ENCODE measurements at regions not wholly inside any gene's neighbourhood (a gene's known extent, or its start where the extent isn't known, plus 50 kb on each side); places are given as distances from the start of the nearest gene placed in this dataset.

GRCh38 chr20:56689318-56689717, 60.2 kb downstream of the TFAP2C start:
- Histone ChIP-seq H3K4me3 (no peak overlapping the region), H3K36me3 (ENCODE audit: insufficient read depth, low read length) (no peaks in the 10 kb centered on the region), H3K27ac (no peak overlapping the region), H3K9ac (ENCODE audit: insufficient read length) (no peak overlapping the region), H3K9me3 (ENCODE audit: low read depth, low read length) (no peaks in the 10 kb centered on the region)
- DNase-seq (ENCODE audit: low read depth, low spot score), result no peak
- TF ChIP-seq POLR2AphosphoS5 (IDR thresholded peaks at IDR 0.05; ENCODE audit: borderline replicate concordance, low read depth, low read length) (no peak), FOXP2 (optimal IDR thresholded peaks at IDR 0.05; ENCODE audit: control extremely low read depth, extremely low read length, insufficient read depth) (no peak), EZH2 (IDR thresholded peaks at IDR 0.05) (no peak)

DNA sequence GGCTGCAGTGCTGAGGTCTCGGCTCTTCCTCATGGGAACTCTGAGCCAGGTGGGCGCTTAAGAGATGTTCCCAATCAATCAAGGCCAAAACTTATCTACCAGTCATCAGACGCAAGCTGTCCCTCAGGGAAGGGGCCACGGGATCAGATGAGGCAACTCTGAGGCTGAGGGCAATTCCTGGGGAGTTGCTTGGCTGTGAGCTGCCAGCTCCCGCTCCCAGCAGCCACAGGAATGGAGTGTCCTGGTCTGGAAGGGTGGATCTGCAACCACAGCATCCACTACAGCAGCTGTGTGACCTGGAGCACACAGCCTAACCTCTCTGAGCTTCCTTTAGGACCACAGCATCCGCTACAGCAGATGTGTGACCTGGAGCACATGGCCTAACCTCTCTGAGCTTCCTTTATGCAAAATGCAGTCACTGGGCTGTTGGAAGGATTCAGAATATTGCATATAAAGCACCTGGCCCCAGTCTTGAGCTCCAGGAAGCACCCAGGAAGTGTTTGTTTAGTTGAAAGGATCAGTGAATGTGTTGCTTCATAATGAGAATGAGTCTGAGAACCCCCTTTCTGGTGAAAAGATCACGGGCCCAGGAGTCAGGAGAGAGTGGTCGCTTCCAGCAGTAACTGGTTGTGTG, 60.9 kb downstream of the TFAP2C start:
- no peak overlapping the region for H3K4me3 ChIP-seq
- H3K9me3 ChIP-seq (ENCODE audit: low read depth, low read length), result no peaks in the 10 kb centered on the region
- H3K27ac ChIP-seq, result no peak overlapping the region
- TF ChIP-seq POLR2AphosphoS5 (IDR thresholded peaks at IDR 0.05; ENCODE audit: borderline replicate concordance, low read depth, low read length) (no peak), EZH2 (IDR thresholded peaks at IDR 0.05) (no peak), FOXP2 (optimal IDR thresholded peaks at IDR 0.05; ENCODE audit: control extremely low read depth, extremely low read length, insufficient read depth) (no peak)
- no peak for DNase-seq (ENCODE audit: low read depth, low spot score)
- no peaks in the 10 kb centered on the region for H3K36me3 ChIP-seq (ENCODE audit: insufficient read depth, low read length)
- no peak overlapping the region for H3K9ac ChIP-seq (ENCODE audit: insufficient read length)

DNA sequence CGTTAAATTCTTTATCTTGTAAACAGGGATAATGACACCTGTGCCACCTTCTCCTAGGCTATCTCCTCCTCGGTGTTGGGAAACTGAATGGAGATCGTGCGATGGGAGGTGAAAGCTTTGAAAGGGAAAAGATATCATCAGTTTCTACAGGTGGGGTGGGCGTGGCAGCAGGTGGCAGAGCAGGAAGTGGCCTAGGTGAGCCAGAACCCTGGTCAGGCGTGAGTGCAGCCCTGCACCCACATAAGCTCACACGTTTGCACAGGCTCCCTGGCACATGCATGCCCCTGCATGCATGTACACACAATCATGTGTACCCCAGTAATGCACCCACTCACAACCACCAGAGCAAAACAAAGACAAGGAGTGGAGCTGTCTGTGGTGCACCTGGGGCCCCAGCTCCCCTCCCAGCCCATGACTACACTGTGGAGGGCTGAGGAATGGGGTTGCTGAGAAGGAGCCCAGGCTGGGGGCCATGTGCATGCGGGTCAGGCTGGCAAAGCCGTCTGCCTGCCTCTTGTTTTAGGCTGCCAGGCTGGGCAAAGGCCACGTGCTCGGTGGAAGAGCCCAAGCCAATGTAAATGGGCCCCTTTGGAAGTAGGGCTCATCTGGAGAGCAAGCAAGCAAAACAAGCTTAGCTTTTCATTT, 61.5 kb downstream of the TFAP2C start:
- no peak for TF ChIP-seq FOXP2 (optimal IDR thresholded peaks at IDR 0.05; ENCODE audit: control extremely low read depth, extremely low read length, insufficient read depth)
- no peak for TF ChIP-seq EZH2 (IDR thresholded peaks at IDR 0.05)
- no peak for TF ChIP-seq POLR2AphosphoS5 (IDR thresholded peaks at IDR 0.05; ENCODE audit: borderline replicate concordance, low read depth, low read length)
- Histone ChIP-seq H3K9ac (ENCODE audit: insufficient read length) (no peak overlapping the region), H3K36me3 (ENCODE audit: insufficient read depth, low read length) (no peaks in the 10 kb centered on the region), H3K4me3 (no peak overlapping the region), H3K9me3 (ENCODE audit: low read depth, low read length) (no peaks in the 10 kb centered on the region), H3K27ac (no peak overlapping the region)
- no peak for DNase-seq (ENCODE audit: low read depth, low spot score)

GRCh38 chr20:56691325-56691998, 62.4 kb downstream of the TFAP2C start:
- no peaks in the 10 kb centered on the region for H3K36me3 ChIP-seq (ENCODE audit: insufficient read depth, low read length)
- H3K9ac ChIP-seq (ENCODE audit: insufficient read length), result no peak overlapping the region
- H3K4me3 ChIP-seq, result no peak overlapping the region
- no peak overlapping the region for H3K27ac ChIP-seq
- no peak for DNase-seq (ENCODE audit: low read depth, low spot score)
- TF ChIP-seq POLR2AphosphoS5 (IDR thresholded peaks at IDR 0.05; ENCODE audit: borderline replicate concordance, low read depth, low read length) (no peak), EZH2 (IDR thresholded peaks at IDR 0.05) (no peak), FOXP2 (optimal IDR thresholded peaks at IDR 0.05; ENCODE audit: control extremely low read depth, extremely low read length, insufficient read depth) (no peak)
- no peaks in the 10 kb centered on the region for H3K9me3 ChIP-seq (ENCODE audit: low read depth, low read length)

- H3K27ac ChIP-seq, result no peak overlapping the region
- H3K9me3 ChIP-seq (ENCODE audit: low read depth, low read length), result no peaks in the 10 kb centered on the region
- no peak for DNase-seq (ENCODE audit: low read depth, low spot score)
- no peak overlapping the region for H3K9ac ChIP-seq (ENCODE audit: insufficient read length)
- no peak overlapping the region for H3K4me3 ChIP-seq
- TF ChIP-seq EZH2 (IDR thresholded peaks at IDR 0.05) (no peak), POLR2AphosphoS5 (IDR thresholded peaks at IDR 0.05; ENCODE audit: borderline replicate concordance, low read depth, low read length) (no peak), FOXP2 (optimal IDR thresholded peaks at IDR 0.05; ENCODE audit: control extremely low read depth, extremely low read length, insufficient read depth) (no peak)
- H3K36me3 ChIP-seq (ENCODE audit: insufficient read depth, low read length), result no peaks in the 10 kb centered on the region
These were observed 64.1 kb downstream of the TFAP2C start for GRCh38 chr20:56693217-56693616.

GRCh38 chr20:56697476-56697875, 68.4 kb downstream of the TFAP2C start:
- Histone ChIP-seq H3K9me3 (ENCODE audit: low read depth, low read length) (no peaks in the 10 kb centered on the region), H3K4me3 (no peak overlapping the region), H3K36me3 (ENCODE audit: insufficient read depth, low read length) (no peaks in the 10 kb centered on the region), H3K9ac (ENCODE audit: insufficient read length) (no peak overlapping the region), H3K27ac (no peak overlapping the region)
- TF ChIP-seq EZH2 (IDR thresholded peaks at IDR 0.05), result no peak
- TF ChIP-seq FOXP2 (optimal IDR thresholded peaks at IDR 0.05; ENCODE audit: control extremely low read depth, extremely low read length, insufficient read depth), result no peak
- TF ChIP-seq POLR2AphosphoS5 (IDR thresholded peaks at IDR 0.05; ENCODE audit: borderline replicate concordance, low read depth, low read length), result no peak
- no peak for DNase-seq (ENCODE audit: low read depth, low spot score)

DNA sequence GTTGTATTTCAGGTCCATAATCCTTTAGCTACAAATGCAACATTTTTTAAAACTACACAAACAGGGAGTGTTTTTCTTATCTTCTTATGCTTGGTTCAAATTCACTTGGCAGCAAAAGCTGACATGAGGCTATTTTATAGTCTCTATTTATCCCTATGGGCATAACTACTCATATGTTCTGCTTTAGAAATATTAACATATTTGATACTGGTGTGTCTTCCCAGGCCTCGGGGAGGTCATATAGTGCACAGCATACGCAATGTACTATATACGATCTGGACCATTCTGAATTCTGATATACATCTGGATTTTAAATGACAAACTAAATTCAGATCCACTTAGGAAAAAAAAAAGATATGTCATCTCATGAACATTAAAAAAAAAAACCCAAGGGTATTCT, 69.2 kb downstream of the TFAP2C start:
- Histone ChIP-seq H3K9ac (ENCODE audit: insufficient read length) (no peak overlapping the region), H3K9me3 (ENCODE audit: low read depth, low read length) (no peaks in the 10 kb centered on the region), H3K27ac (no peak overlapping the region), H3K4me3 (no peak overlapping the region), H3K36me3 (ENCODE audit: insufficient read depth, low read length) (no peaks in the 10 kb centered on the region)
- TF ChIP-seq FOXP2 (optimal IDR thresholded peaks at IDR 0.05; ENCODE audit: control extremely low read depth, extremely low read length, insufficient read depth), result no peak
- TF ChIP-seq POLR2AphosphoS5 (IDR thresholded peaks at IDR 0.05; ENCODE audit: borderline replicate concordance, low read depth, low read length), result no peak
- no peak for TF ChIP-seq EZH2 (IDR thresholded peaks at IDR 0.05)
- DNase-seq (ENCODE audit: low read depth, low spot score), result no peak

DNA sequence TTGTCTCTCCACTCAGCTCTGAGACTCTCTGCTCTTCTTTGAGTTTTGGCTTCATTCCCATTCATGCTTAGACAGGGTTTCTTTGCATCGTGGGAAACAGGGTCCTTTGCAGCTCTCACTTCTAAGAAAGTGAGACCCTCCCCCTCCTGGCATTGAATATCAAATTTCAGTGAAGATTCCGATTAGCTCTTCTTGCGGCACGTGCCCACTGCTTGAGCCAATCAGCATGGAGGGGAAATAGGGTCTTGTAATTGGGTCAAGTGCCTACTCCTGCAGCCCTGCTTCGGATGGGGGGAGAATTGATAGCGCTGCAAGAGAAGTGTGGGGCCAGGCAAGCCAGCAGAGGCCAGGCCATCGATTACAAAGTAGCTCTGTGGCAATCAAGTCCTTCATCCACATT, 69.6 kb downstream of the TFAP2C start:
- no peaks in the 10 kb centered on the region for H3K36me3 ChIP-seq (ENCODE audit: insufficient read depth, low read length)
- no peak overlapping the region for H3K27ac ChIP-seq
- DNase-seq (ENCODE audit: low read depth, low spot score), result no peak
- H3K9me3 ChIP-seq (ENCODE audit: low read depth, low read length), result no peaks in the 10 kb centered on the region
- TF ChIP-seq EZH2 (IDR thresholded peaks at IDR 0.05) (no peak), POLR2AphosphoS5 (IDR thresholded peaks at IDR 0.05; ENCODE audit: borderline replicate concordance, low read depth, low read length) (no peak), FOXP2 (optimal IDR thresholded peaks at IDR 0.05; ENCODE audit: control extremely low read depth, extremely low read length, insufficient read depth) (no peak)
- H3K9ac ChIP-seq (ENCODE audit: insufficient read length), result no peak overlapping the region
- H3K4me3 ChIP-seq, result no peak overlapping the region
